ENCODE measurements at regions not wholly inside any gene's neighbourhood (a gene's known extent, or its start where the extent isn't known, plus 50 kb on each side); places are given as distances from the start of the nearest gene placed in this dataset.
"Not testable (repeated sequence)": the region's sequence is repeated elsewhere in the genome, so short reads cannot be mapped to it uniquely, and the experiment has no call there.

GRCh38 chr9:39018107-39018506, 269.9 kb downstream of the CNTNAP3 start:
- not testable (repeated sequence) for DNase-seq (ENCODE audit: low spot score in 2 of 2); H3K27ac Mint-ChIP-seq; ATAC-seq

GRCh38 chr9:39015178-39015577, 272.8 kb downstream of the CNTNAP3 start:
- not testable (repeated sequence) for H3K27ac Mint-ChIP-seq; H3K9me3 Mint-ChIP-seq; ATAC-seq; DNase-seq (ENCODE audit: low spot score in 2 of 2); H3K36me3 Mint-ChIP-seq

More at GRCh38 chr9:39018107-39018506, 269.9 kb downstream of the CNTNAP3 start:
- not testable (repeated sequence) for H3K36me3 Mint-ChIP-seq, H3K9me3 Mint-ChIP-seq

- ATAC-seq; H3K36me3 Mint-ChIP-seq; H3K9me3 Mint-ChIP-seq; H3K27ac Mint-ChIP-seq; DNase-seq (ENCODE audit: low spot score in 2 of 2): not testable (repeated sequence)
Measured at GRCh38 chr9:39014805-39015123, 273.2 kb downstream of the CNTNAP3 start.

- ATAC-seq; DNase-seq (ENCODE audit: low spot score in 2 of 2); H3K36me3 Mint-ChIP-seq; H3K9me3 Mint-ChIP-seq; H3K27ac Mint-ChIP-seq: not testable (repeated sequence)
Measured at GRCh38 chr9:39014096-39014804, 273.7 kb downstream of the CNTNAP3 start.

- not testable (repeated sequence) for H3K36me3 Mint-ChIP-seq; DNase-seq (ENCODE audit: low spot score in 2 of 2); H3K9me3 Mint-ChIP-seq; ATAC-seq; H3K27ac Mint-ChIP-seq
Measured at GRCh38 chr9:39009743-39010142, 278.2 kb downstream of the CNTNAP3 start.

- H3K27ac Mint-ChIP-seq; ATAC-seq; H3K36me3 Mint-ChIP-seq; H3K9me3 Mint-ChIP-seq; DNase-seq (ENCODE audit: low spot score in 2 of 2): not testable (repeated sequence)
Measured at GRCh38 chr9:39009343-39009742, 278.6 kb downstream of the CNTNAP3 start.

- DNase-seq (ENCODE audit: low spot score in 2 of 2); H3K27ac Mint-ChIP-seq; H3K9me3 Mint-ChIP-seq; ATAC-seq; H3K36me3 Mint-ChIP-seq: not testable (repeated sequence)
Measured at GRCh38 chr9:39008907-39009306, 279.1 kb downstream of the CNTNAP3 start.

- DNase-seq (ENCODE audit: low spot score in 2 of 2); H3K27ac Mint-ChIP-seq; H3K9me3 Mint-ChIP-seq; H3K36me3 Mint-ChIP-seq; ATAC-seq: not testable (repeated sequence)
Measured at GRCh38 chr9:39005736-39006135, 282.2 kb downstream of the CNTNAP3 start.

GRCh38 chr9:39001085-39001593, 281.2 kb upstream of the FAM240B start:
- not testable (repeated sequence) for H3K9me3 Mint-ChIP-seq; H3K27ac Mint-ChIP-seq; DNase-seq (ENCODE audit: low spot score in 2 of 2); H3K36me3 Mint-ChIP-seq; ATAC-seq

- ATAC-seq; H3K36me3 Mint-ChIP-seq; H3K27ac Mint-ChIP-seq; H3K9me3 Mint-ChIP-seq; DNase-seq (ENCODE audit: low spot score in 2 of 2): not testable (repeated sequence)
Measured at GRCh38 chr9:38999277-38999676, 279.3 kb upstream of the FAM240B start.

GRCh38 chr9:38993690-38994089, 273.8 kb upstream of the FAM240B start:
- H3K36me3 Mint-ChIP-seq, result peaks cover 0 to 18% of the 10 kb centered on the region in 2 donors
- not testable (repeated sequence) for H3K27ac Mint-ChIP-seq; DNase-seq (ENCODE audit: low spot score in 2 of 2)
- H3K9me3 Mint-ChIP-seq, result peaks cover 15 to 23% of the 10 kb centered on the region in 2 donors
- peak in 1 of 2 donors; percentile 11 for ATAC-seq

- H3K27ac Mint-ChIP-seq; DNase-seq (ENCODE audit: low spot score in 2 of 2): not testable (repeated sequence)
- Mint-ChIP-seq H3K9me3 (peaks cover 15 to 23% of the 10 kb centered on the region in 2 donors), H3K36me3 (peaks cover 0 to 18% of the 10 kb centered on the region in 2 donors)
- ATAC-seq, result peak in 1 of 2 donors; percentile 7
Measured at GRCh38 chr9:38993156-38993555, 273.2 kb upstream of the FAM240B start.

GRCh38 chr9:38978734-38979133, 258.8 kb upstream of the FAM240B start:
- not testable (repeated sequence) for H3K27ac Mint-ChIP-seq; ATAC-seq; DNase-seq (ENCODE audit: low spot score in 2 of 2); H3K36me3 Mint-ChIP-seq; H3K9me3 Mint-ChIP-seq

- H3K9me3 Mint-ChIP-seq, result not testable (repeated sequence)
Measured at GRCh38 chr9:38969480-38969879, 249.5 kb upstream of the FAM240B start.

GRCh38 chr9:38968651-38969374, 248.9 kb upstream of the FAM240B start:
- DNase-seq (ENCODE audit: low spot score in 2 of 2); H3K27ac Mint-ChIP-seq; H3K9me3 Mint-ChIP-seq; H3K36me3 Mint-ChIP-seq: not testable (repeated sequence)
- ATAC-seq, result peak; percentile 28 to 66

More at GRCh38 chr9:38969480-38969879, 249.5 kb upstream of the FAM240B start:
- not testable (repeated sequence) for DNase-seq (ENCODE audit: low spot score in 2 of 2); H3K27ac Mint-ChIP-seq; ATAC-seq; H3K36me3 Mint-ChIP-seq

GRCh38 chr9:38967866-38968265, 247.9 kb upstream of the FAM240B start:
- not testable (repeated sequence) for H3K9me3 Mint-ChIP-seq; ATAC-seq; H3K27ac Mint-ChIP-seq; DNase-seq (ENCODE audit: low spot score in 2 of 2); H3K36me3 Mint-ChIP-seq

GRCh38 chr9:38967285-38967684, 247.4 kb upstream of the FAM240B start:
- not testable (repeated sequence) for H3K36me3 Mint-ChIP-seq; ATAC-seq; DNase-seq (ENCODE audit: low spot score in 2 of 2); H3K27ac Mint-ChIP-seq; H3K9me3 Mint-ChIP-seq
